ENCODE measurements at regions not wholly inside any gene's neighbourhood (a gene's known extent, or its start where the extent isn't known, plus 50 kb on each side); places are given as distances from the start of the nearest gene placed in this dataset.

DNA sequence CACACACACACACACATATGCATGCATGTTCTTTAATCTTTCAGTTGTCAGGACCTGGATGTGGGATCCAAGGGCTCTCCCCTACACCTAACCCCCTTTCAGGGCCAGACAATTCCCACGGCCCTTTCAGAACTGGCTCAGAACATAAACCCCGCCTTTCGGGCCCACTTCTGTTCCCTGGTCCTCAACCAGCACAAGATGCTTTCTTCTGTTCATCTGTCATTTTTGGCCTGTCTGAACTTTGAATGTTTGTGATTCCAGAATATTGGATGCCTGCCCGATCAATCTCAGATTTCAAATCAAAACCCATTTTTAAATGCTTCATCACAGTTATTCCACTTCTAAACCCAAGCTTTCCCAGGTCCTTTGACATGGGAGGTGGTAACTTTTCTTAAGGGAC lies 167.3 kb downstream of the USP12 start:
- peaks cover 48% of the 10 kb centered on the region for H3K4me1 ChIP-seq (ENCODE audit: control insufficient read depth, insufficient read depth, low read length)
- no peak overlapping the region for H3K27ac ChIP-seq (ENCODE audit: low read length)
- H3K27me3 ChIP-seq (ENCODE audit: control insufficient read depth, insufficient read depth, low read length), result peaks cover 8% of the 10 kb centered on the region
- 55% methylated on average over 2 of the region's 4 CpGs for WGBS (ENCODE audit: insufficient coverage)
- H3K36me3 ChIP-seq (ENCODE audit: control insufficient read depth, insufficient read depth, low read length), result no peaks in the 10 kb centered on the region
- no peak overlapping the region for H3K4me3 ChIP-seq (ENCODE audit: low read length)
- DNase-seq, result peak; percentile 27
- no peaks in the 10 kb centered on the region for H3K9me3 ChIP-seq (replicated peaks; ENCODE audit: control insufficient read depth, low read depth, low read length)

GRCh38 chr13:27001705-27002104 lies 169.9 kb downstream of the USP12 start:
- H3K4me1 ChIP-seq (ENCODE audit: control insufficient read depth, insufficient read depth, low read length), result peaks cover 36% of the 10 kb centered on the region
- no peak for DNase-seq
- WGBS (ENCODE audit: insufficient coverage), result 42% methylated on average over 6 of the region's 6 CpGs
- no peak overlapping the region for H3K4me3 ChIP-seq (ENCODE audit: low read length)
- peaks cover 3% of the 10 kb centered on the region for H3K27me3 ChIP-seq (ENCODE audit: control insufficient read depth, insufficient read depth, low read length)
- H3K9me3 ChIP-seq (replicated peaks; ENCODE audit: control insufficient read depth, low read depth, low read length), result no peaks in the 10 kb centered on the region
- H3K27ac ChIP-seq (ENCODE audit: low read length), result no peak overlapping the region
- H3K36me3 ChIP-seq (ENCODE audit: control insufficient read depth, insufficient read depth, low read length), result no peaks in the 10 kb centered on the region

DNA sequence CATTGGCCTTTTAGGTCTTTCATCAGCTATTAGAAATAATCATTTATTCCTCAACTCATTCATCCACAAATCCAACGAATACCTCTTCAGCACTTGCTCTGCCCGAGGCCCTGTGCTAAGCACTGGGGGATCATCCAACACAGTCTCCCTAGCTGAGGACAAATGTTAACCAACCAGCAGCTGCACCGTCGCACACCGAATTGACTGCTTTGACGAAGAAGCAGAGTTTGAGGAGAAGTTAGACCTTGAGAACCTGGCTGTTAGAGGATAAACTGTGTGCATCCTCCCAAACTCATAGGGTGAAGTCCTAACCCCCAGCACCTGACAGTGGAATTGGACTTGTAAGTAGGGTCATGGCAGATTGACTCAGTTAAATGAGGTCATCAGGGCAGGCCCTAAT lies 170.9 kb downstream of the USP12 start:
- Histone ChIP-seq H3K9me3 (replicated peaks; ENCODE audit: control insufficient read depth, low read depth, low read length) (peaks cover 2% of the 10 kb centered on the region), H3K27me3 (ENCODE audit: control insufficient read depth, insufficient read depth, low read length) (no peaks in the 10 kb centered on the region), H3K36me3 (ENCODE audit: control insufficient read depth, insufficient read depth, low read length) (no peaks in the 10 kb centered on the region), H3K27ac (ENCODE audit: low read length) (no peak overlapping the region), H3K4me1 (ENCODE audit: control insufficient read depth, insufficient read depth, low read length) (peaks cover 25% of the 10 kb centered on the region), H3K4me3 (ENCODE audit: low read length) (no peak overlapping the region)
- no peak for DNase-seq
- 100% methylated on average over 1 of the region's 6 CpGs for WGBS (ENCODE audit: insufficient coverage)

DNA sequence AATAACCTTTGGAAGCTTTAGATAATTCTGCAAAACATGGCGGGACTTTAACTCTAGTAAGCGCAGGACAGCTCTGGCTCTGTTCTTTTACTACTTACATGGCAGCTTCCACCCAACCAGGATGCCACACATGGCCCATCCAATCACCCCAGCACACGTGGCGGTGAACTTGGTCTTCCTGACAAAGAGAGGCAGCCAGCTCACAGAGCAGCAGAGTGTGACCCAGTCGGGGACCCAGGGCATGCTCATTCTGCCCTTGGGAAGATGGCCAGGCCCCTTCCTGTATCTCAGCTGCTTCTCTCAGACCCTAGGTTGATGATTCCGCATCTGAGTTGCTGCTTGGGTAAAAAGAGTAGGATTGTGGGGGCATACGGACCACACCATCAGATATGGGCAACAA lies 172.1 kb downstream of the USP12 start:
- peaks cover 16% of the 10 kb centered on the region for H3K4me1 ChIP-seq (ENCODE audit: control insufficient read depth, insufficient read depth, low read length)
- H3K36me3 ChIP-seq (ENCODE audit: control insufficient read depth, insufficient read depth, low read length), result no peaks in the 10 kb centered on the region
- H3K27ac ChIP-seq (ENCODE audit: low read length), result no peak overlapping the region
- no peaks in the 10 kb centered on the region for H3K27me3 ChIP-seq (ENCODE audit: control insufficient read depth, insufficient read depth, low read length)
- H3K9me3 ChIP-seq (replicated peaks; ENCODE audit: control insufficient read depth, low read depth, low read length), result peaks cover 2% of the 10 kb centered on the region
- DNase-seq, result no peak
- H3K4me3 ChIP-seq (ENCODE audit: low read length), result no peak overlapping the region
- WGBS (ENCODE audit: insufficient coverage), result 78% methylated on average over 4 of the region's 7 CpGs

GRCh38 chr13:26998292-26998691 lies 173.3 kb downstream of the USP12 start:
- DNase-seq, result no peak
- Histone ChIP-seq H3K9me3 (replicated peaks; ENCODE audit: control insufficient read depth, low read depth, low read length) (peaks cover 2% of the 10 kb centered on the region), H3K27me3 (ENCODE audit: control insufficient read depth, insufficient read depth, low read length) (no peaks in the 10 kb centered on the region), H3K36me3 (ENCODE audit: control insufficient read depth, insufficient read depth, low read length) (no peaks in the 10 kb centered on the region), H3K4me3 (ENCODE audit: low read length) (no peak overlapping the region), H3K27ac (ENCODE audit: low read length) (no peak overlapping the region), H3K4me1 (ENCODE audit: control insufficient read depth, insufficient read depth, low read length) (peaks cover 8% of the 10 kb centered on the region)
- WGBS (ENCODE audit: insufficient coverage), result 43% methylated on average over 1 of the region's 8 CpGs

DNA sequence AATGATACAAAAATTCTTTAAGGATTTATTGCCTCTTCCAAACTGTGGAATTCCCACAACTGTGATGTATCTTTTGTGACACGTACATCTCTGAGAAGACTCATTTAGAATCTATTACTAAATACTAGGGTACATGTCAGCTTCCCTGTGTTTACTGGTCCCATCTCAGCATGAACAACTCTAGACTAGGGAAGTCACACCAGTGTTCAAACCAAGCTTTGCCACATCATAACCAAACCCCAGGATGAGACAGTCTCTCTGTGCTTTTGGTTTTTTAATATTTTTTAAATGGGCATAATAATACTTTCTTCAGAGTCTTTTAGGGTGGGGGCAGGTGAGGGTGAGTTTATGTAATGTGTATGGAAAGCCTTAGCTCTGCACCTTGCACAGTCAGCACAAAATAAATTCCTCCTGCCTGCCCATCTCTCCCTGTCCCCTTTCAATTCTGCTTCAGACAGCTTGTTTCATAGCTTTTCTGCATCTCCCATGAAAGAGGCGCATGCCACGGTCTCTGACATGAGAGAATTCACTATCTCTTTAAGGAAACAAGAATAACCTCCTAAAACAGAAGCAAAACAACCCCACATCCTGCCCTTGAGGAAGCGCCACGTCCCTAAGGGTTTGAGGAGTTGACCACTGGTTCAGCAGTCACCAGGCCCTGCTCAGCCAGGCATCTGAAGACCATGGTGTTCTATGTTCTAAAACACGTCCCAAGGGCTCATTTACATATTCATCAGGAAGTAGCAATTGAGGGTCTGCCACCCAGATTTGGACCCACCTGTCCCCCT lies 174.5 kb downstream of the USP12 start:
- Histone ChIP-seq H3K4me1 (ENCODE audit: control insufficient read depth, insufficient read depth, low read length) (peaks cover 8% of the 10 kb centered on the region), H3K36me3 (ENCODE audit: control insufficient read depth, insufficient read depth, low read length) (no peaks in the 10 kb centered on the region), H3K27me3 (ENCODE audit: control insufficient read depth, insufficient read depth, low read length) (no peaks in the 10 kb centered on the region), H3K9me3 (replicated peaks; ENCODE audit: control insufficient read depth, low read depth, low read length) (peaks cover 2% of the 10 kb centered on the region), H3K27ac (ENCODE audit: low read length) (no peak overlapping the region), H3K4me3 (ENCODE audit: low read length) (no peak overlapping the region)
- DNase-seq, result peak; percentile 23
- 73% methylated on average over 2 of the region's 6 CpGs for WGBS (ENCODE audit: insufficient coverage)

DNA sequence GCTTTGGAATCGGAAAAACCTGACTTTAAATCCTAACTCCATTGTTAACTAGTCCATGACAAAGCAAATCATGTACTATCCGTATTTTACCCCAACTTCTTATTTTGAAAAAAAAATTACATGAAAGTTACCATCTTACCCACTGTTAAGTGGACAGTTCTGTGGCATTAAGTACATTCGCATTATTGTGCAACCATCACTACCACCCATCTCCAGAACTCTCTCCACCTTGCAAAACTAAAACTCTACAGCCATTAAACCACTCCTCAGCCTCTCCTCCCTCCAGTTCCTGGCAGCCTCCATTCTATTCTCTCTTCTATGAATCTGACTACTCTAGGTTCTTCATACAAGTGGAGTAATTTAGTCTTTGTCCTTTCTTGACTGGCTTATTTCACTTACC lies 176.5 kb downstream of the USP12 start:
- peaks cover 2% of the 10 kb centered on the region for H3K9me3 ChIP-seq (replicated peaks; ENCODE audit: control insufficient read depth, low read depth, low read length)
- WGBS (ENCODE audit: insufficient coverage), result 88% methylated on average over 2 of the region's 3 CpGs
- H3K4me1 ChIP-seq (ENCODE audit: control insufficient read depth, insufficient read depth, low read length), result no peaks in the 10 kb centered on the region
- DNase-seq, result no peak
- H3K27ac ChIP-seq (ENCODE audit: low read length), result no peak overlapping the region
- H3K36me3 ChIP-seq (ENCODE audit: control insufficient read depth, insufficient read depth, low read length), result no peaks in the 10 kb centered on the region
- H3K4me3 ChIP-seq (ENCODE audit: low read length), result no peak overlapping the region
- H3K27me3 ChIP-seq (ENCODE audit: control insufficient read depth, insufficient read depth, low read length), result peaks cover 2% of the 10 kb centered on the region

DNA sequence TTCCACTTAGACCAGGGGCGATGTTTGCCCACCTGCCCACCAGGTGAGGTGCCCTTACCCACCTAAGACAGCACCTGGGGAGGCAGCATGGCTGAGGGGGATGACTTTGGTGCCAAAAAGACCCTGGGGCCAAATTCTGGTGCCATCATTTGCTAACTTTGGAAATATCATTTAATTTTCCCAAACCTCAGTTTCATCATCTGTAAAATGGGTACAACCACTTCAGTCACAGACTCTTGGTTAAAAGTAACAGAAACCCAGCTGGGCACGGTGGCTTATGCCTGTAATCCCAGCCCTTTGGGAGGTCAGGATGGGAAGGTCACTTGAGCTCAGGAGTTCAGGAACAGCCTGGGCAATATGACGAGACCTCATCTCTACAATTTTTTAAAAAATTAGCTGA lies 177.8 kb downstream of the USP12 start:
- Histone ChIP-seq H3K4me1 (ENCODE audit: control insufficient read depth, insufficient read depth, low read length) (no peaks in the 10 kb centered on the region), H3K4me3 (ENCODE audit: low read length) (no peak overlapping the region), H3K27ac (ENCODE audit: low read length) (no peak overlapping the region), H3K36me3 (ENCODE audit: control insufficient read depth, insufficient read depth, low read length) (no peaks in the 10 kb centered on the region), H3K9me3 (replicated peaks; ENCODE audit: control insufficient read depth, low read depth, low read length) (peaks cover 2% of the 10 kb centered on the region), H3K27me3 (ENCODE audit: control insufficient read depth, insufficient read depth, low read length) (peaks cover 2% of the 10 kb centered on the region)
- no peak for DNase-seq
- WGBS (ENCODE audit: insufficient coverage), result 80% methylated on average over 1 of the region's 3 CpGs

DNA sequence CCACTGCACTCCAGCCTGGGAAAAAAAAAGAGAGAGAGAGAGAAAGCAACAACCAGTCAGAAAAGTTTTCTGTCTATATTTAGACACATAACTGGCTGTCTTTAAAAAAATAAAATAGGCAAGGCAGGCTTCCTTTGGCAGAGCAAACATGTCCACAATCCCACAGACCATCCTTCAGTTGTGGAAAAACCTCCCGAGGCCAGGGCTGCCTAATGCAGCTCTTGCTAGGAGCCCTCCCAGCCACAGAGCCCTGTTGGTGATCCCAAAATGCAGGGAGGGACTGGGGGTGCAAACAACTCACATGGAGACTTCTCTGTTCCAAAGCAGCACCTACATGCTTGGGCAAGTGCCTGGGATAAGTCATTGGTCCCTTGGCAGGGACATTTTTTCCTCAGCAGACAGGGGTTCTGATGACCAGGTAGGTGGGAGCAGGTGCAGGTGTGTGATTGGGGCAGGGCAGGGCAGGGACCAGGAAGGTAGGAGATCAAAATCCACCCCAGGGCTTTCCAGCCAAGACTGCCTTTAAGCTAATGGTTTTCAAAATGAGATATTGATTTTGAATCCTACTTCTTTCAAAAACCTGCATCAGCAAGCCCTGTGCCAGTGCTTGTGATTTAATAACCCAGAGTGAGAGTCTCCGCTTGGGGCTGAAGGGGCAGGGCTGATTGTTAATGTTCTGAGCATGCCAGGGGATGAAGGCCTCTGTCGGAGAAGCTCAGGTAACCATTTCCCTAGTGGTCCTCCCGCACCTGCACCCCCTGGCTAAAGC lies 178.5 kb downstream of the USP12 start:
- Histone ChIP-seq H3K27me3 (ENCODE audit: control insufficient read depth, insufficient read depth, low read length) (peaks cover 2% of the 10 kb centered on the region), H3K9me3 (replicated peaks; ENCODE audit: control insufficient read depth, low read depth, low read length) (peaks cover 2% of the 10 kb centered on the region), H3K4me1 (ENCODE audit: control insufficient read depth, insufficient read depth, low read length) (no peaks in the 10 kb centered on the region), H3K36me3 (ENCODE audit: control insufficient read depth, insufficient read depth, low read length) (no peaks in the 10 kb centered on the region), H3K4me3 (ENCODE audit: low read length) (no peak overlapping the region), H3K27ac (ENCODE audit: low read length) (no peak overlapping the region)
- 58% methylated on average over 3 of the region's 4 CpGs for WGBS (ENCODE audit: insufficient coverage)
- DNase-seq, result no peak

DNA sequence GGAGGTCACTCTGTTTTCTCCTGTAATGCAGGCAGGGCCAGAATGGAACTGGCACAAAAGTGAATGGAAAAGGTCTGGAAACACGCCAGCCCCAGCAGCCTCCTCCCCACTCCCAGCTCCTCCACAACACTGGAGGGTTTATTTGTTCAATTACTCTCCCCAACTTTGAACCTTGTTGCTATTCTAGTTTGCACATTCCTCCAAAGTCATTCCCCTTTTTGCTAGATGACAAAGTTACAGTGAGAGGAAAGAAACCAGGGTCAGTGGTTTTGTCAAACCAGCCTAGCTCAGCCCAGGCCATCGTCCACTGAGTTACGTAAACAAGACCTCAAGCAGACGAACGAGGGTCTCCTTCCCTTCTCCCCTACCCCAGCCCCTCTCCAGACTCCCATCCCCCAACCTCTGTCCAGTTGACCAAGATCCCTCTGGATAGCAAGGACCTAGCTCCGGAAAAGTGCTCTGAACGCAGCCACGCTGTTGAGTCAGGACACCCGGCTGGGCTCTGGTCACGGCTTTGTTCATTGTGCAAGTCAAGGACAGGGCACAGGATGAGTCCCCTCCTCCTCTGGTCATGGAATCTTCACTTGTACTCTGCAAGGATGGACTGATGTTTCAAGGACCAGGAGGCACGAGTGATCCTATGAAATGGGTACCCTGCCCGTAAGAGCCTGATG lies 180.0 kb downstream of the USP12 start:
- Histone ChIP-seq H3K4me1 (ENCODE audit: control insufficient read depth, insufficient read depth, low read length) (no peaks in the 10 kb centered on the region), H3K4me3 (ENCODE audit: low read length) (no peak overlapping the region), H3K9me3 (replicated peaks; ENCODE audit: control insufficient read depth, low read depth, low read length) (peaks cover 2% of the 10 kb centered on the region), H3K36me3 (ENCODE audit: control insufficient read depth, insufficient read depth, low read length) (no peaks in the 10 kb centered on the region), H3K27ac (ENCODE audit: low read length) (no peak overlapping the region), H3K27me3 (ENCODE audit: control insufficient read depth, insufficient read depth, low read length) (peaks cover 2% of the 10 kb centered on the region)
- WGBS (ENCODE audit: insufficient coverage), result 65% methylated on average over 11 of the region's 12 CpGs
- peak; percentile 12 for DNase-seq

All from muscle of leg (tissue), 3 donors.